Kasumi-1 (cell line): ENCODE measurements at regions not wholly inside any gene's neighbourhood (a gene's known extent, or its start where the extent isn't known, plus 50 kb on each side); places are given as distances from the start of the nearest gene placed in this dataset.

Source experiments
- DNase-seq, 2 experiments: peaks; one replicate each; lab custom pipeline; 2025; lab: John Stamatoyannopoulos, UW

DNA sequence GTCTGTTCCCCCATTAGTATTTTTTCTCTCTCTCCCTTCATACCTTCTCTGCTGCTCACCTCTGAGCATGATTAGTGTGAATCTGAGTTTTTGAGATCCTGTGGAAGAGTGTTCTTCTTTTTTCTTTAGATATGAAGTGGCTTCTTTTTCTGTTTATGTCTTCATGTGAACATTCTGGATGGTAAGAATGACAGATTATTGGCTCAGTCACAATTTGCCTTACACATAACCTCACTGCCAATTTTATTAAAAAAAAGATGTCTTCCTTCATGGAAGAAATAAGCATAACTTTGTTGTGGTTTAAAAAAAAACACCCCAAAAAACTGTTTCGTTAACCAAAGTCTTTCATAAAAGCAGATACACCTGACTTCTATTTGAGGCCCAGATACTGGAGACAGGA, 539.1 kb downstream of the PLCL1 start:
- no peak for DNase-seq

DNA sequence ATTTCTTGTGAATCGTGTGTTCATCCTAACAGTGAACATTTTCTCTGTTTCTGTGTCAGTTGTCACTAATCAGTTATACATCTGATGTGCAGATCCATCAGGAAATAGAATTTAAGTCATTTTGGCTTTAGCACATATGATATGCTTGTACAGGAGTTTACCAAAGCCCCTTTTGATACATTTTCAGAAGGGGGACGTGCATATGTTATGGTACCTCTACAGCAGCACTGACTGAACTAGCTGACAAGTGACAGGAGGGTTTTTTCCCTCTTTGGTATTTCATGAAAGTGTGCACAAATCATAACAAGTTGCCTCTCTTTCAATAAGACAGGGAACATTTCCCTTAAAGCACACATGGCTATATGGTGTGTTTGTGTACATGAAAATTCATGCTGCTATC, 536.5 kb downstream of the PLCL1 start:
- DNase-seq: no peak

- DNase-seq: no peak
These were observed 534.7 kb downstream of the PLCL1 start for GRCh38 chr2:198339116-198339515.

DNA sequence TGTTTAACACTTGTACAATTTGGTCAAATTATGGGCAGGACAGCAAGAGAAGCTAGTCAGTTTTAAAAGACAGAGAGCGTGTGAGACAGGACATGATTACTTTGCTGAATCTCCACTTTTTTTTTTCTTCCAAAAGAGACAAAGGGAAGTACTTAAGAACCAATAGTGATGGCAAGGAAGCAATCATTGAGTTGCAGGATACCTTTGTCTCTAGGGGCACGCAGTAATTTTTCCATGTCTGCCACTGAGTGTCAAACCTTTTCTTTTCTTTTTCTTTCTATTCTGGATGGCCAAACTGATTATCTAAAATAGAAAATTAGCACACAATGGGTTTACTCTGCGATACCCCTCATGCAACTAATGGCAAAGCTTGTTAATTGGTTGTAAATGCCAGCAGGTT, 533.0 kb downstream of the PLCL1 start:
- no peak for DNase-seq

- DNase-seq: no peak
These were observed 524.1 kb downstream of the PLCL1 start for GRCh38 chr2:198328454-198328853.

DNA sequence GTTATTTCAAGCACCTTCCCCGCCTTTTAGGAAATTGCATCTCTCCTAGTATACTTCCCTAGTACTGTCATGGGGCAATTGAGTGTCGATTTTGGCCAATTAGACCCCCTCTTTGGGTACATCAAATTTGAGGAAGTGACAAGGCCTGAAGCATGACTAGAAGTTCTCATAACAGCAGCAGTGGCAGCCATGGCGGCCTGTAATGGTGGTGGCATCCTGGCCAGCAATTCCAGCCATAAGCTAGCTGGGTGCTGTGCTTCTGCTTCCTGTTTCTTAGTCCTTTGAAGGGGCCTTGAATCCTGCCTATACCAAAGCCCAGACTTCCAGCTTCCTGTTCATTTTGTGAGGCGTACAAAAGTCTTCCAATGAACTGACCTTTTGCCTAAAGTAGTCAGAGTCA, 523.1 kb downstream of the PLCL1 start:
- DNase-seq: peak; percentile 34 to 36

GRCh38 chr2:198326431-198326830, 522.0 kb downstream of the PLCL1 start:
- DNase-seq: peak; percentile 94

DNA sequence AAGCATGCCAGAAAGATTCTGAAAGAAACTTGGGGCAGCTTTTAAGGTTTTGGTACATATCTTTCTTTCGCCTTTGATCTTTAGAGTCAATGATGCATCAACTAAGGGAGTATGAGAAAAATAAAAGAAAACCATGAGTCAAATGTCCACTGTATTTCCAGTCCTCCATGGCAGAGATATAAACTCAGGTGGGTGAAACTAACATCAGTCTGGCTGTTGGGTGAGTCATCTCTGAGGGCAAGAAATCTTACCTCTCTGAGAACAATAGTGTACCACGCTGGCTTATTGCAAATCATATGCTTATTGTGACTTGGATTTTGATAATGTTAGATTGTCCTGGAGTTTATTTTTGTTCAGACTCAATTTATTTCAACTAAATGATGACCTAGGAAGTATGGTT, 521.0 kb downstream of the PLCL1 start:
- no peak for DNase-seq

GRCh38 chr2:198324071-198324470, 519.7 kb downstream of the PLCL1 start:
- DNase-seq: no peak

DNA sequence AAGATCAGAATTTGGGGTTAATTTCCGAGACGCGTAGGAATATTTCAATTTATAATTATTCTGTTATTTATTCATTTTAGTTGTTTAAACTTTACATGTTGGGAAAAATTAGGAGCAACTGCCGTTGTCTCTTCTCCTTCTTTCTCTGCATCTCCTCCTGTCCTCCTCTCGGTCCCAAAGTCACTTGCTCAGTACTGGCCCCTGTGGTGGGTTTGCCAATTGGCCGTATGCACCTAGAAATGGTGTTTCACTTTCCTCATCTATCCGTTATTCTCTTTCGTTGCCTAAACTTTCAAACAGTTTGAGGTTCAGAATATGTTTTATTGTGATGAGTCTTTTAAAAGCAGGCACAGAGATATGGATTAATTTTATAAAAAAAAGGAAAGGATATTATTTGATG, 517.9 kb downstream of the PLCL1 start:
- peak; percentile 62 to 64 for DNase-seq

DNA sequence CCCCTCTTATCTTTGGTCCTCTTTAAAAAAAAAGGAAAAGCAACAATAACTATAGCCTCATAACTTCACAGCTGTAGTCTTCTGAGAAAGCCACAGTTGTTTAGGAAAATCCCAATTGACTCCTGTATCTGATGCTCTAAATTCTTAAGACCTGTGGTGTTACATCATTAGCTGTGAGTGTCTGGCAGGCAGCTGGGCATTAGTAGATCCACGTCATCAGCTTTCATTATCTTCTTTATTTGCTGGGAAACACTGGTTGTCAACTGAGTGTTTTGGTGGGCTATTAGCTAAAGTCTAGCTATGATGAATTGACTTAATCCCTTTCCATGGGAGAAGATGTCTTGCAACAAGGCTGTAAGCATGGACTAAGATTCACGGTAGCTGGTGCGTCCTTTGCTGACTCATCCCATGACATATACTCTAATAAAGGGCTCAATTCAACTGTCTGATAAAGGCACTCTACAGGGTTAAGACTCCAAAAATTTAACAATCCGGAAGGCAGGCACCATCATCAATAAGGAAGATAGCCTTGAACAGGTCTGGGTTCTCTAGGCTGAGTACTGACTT, 517.2 kb downstream of the PLCL1 start:
- no peak for DNase-seq

- no peak for DNase-seq
These were observed 512.5 kb downstream of the PLCL1 start for GRCh38 chr2:198316852-198317396.

- DNase-seq: no peak
These were observed 511.6 kb downstream of the PLCL1 start for GRCh38 chr2:198315791-198316630.

GRCh38 chr2:198314559-198315153, 510.3 kb downstream of the PLCL1 start:
- peak; percentile 92 to 94 for DNase-seq

DNA sequence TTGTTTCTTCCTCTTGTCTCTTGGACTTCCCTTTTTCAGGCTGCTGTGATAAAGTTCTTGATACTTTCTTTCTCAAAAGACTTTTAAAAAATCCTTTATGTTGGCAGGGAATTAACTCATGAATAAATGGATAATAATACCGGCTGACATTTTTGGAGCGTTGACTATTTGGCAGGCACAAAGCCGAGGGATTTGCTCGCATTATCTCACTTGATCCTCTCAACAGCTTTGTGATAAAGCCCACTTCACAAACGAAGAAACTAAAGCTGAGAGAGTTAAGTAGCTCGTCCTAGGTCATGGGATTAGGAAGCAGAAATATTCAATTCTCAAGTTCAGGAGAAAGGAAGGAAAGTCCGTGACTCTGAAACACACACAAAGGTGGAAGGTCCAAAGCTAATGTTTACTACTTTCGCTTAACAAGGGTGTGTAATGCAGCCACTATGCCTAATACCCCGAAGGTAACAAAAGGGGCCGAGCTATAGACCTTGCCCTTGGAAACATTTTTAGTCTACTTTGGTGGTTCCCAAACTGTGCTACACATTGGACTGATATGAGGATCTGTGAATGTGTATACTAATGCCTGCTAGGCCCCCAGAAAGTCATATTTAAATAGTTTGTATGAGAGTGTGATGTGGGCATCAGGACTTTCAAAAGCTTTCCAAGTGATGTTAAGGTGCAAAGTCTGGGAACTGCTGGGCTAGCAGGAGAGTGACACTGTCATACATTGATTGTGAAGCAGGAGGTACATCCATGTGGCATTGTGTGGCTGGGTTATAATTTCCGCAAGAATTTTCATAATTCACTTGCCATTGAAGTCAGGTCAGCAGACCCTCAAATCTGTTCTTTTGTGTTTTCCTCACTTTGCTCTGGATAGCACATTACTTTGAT, 508.4 kb downstream of the PLCL1 start:
- peak in 1 of 2 experiments; percentile 28 for DNase-seq

GRCh38 chr2:198311020-198311419, 506.6 kb downstream of the PLCL1 start:
- no peak for DNase-seq

DNA sequence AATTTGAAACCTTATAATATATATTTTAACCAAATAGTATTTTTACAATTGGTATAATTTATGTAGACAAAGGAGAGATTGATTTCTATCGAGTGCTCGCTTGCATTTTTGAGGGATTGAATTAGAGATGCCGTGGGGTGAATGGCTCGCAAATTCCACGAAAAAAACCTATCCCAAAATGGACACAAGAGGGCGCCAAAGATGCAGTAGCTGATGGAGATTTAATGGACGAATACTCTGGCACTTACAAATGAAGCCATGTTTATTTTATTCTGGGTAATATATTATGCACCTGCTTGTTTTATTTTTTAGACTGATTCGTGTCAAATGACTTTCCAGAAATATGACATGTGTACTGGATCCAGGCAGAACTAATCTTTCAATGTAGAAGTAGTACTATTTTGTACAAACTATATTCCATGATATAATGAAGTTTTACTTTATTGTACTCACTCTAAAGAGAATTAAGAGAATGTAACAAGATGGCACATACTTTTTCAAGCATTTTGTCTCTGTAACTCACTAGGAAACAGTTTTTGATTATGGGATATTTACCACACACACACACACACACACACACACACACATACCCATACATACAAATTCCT, 505.4 kb downstream of the PLCL1 start:
- peak; percentile 73 to 86 for DNase-seq

- DNase-seq: no peak
These were observed 504.7 kb downstream of the PLCL1 start for GRCh38 chr2:198309081-198309480.

- no peak for DNase-seq
These were observed 504.0 kb downstream of the PLCL1 start for GRCh38 chr2:198308368-198308767.

- no peak for DNase-seq
These were observed 502.7 kb downstream of the PLCL1 start for GRCh38 chr2:198307093-198307492.

DNA sequence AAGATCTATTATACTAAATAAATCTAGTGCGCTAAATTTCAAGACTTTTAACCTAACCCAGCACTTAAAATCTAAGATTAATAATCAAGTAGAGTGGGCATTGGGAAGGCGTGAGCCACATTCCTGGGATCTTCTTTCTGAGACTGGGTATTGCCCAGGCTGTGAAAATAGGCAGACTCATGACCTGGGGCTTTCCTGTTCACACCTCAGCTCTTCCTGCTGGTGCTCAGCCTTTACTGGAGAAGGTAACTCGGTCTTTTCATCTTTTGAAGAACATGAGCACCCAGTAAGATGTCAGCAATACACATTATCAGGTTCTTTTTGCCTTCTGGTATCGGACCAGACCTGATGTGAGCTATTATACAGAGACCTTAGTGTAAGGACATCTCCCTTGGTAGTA, 500.5 kb downstream of the PLCL1 start:
- DNase-seq: no peak

GRCh38 chr2:198297350-198297749, 493.0 kb downstream of the PLCL1 start:
- no peak for DNase-seq
